ENCODE measurements at regions not wholly inside any gene's neighbourhood (a gene's known extent, or its start where the extent isn't known, plus 50 kb on each side); places are given as distances from the start of the nearest gene placed in this dataset.

DNA sequence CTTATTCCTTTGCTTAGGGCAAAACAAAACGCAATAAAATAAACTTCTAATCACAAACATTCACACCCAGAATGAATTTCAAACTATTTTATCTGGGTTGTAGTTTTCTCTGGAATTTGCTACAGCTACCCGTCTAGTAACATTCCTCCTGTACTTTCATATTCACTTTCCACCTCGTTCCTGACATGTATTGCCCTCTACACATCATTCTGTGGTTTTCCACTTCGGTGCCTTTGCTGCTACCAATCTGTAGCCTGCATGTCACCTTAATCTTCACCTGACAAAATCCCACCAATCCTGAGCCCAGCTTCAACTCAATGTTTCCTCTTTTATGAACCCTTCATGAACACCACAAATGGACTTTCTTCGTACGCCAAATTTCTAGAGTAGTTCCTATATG, 694.1 kb upstream of the C9orf72 start:
- WGBS (ENCODE audit: insufficient coverage, low coverage, low lambda C conversion rate, missing lambda C conversion rate): 54% methylated on average over 5 of the region's 6 CpGs

DNA sequence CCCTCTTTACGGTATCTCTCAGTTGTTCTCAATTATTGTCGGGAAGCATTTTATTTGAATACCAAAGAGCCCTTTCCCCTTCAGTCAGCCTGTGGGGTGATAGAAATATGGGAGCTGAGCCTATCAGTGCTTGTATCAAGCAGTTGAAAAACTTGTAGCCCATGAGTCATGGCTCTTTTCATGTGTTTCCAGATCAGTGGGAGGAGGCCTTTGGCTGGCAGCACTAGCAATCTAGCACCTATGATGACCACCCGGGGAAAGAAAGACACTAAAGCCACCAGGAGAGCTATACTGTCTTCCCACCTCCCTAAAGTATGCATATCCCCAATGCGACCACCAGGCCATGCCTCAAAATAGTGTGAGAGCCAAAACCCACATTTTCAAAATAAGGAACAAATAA, 696.9 kb upstream of the C9orf72 start:
- no peaks in the 10 kb centered on the region for H3K27me3 ChIP-seq
- intact Hi-C loops (cut with DNase I): no loop called here
- H3K27ac ChIP-seq: no peak overlapping the region
- no peaks in the 10 kb centered on the region for H3K4me1 ChIP-seq
- H3K9me3 ChIP-seq: no peaks in the 10 kb centered on the region
- no peak for DNase-seq
- no peak overlapping the region for H3K4me3 ChIP-seq
- TF ChIP-seq POLR2A (IDR thresholded peaks at IDR 0.05): no peak
- TF ChIP-seq, protein P1, sequence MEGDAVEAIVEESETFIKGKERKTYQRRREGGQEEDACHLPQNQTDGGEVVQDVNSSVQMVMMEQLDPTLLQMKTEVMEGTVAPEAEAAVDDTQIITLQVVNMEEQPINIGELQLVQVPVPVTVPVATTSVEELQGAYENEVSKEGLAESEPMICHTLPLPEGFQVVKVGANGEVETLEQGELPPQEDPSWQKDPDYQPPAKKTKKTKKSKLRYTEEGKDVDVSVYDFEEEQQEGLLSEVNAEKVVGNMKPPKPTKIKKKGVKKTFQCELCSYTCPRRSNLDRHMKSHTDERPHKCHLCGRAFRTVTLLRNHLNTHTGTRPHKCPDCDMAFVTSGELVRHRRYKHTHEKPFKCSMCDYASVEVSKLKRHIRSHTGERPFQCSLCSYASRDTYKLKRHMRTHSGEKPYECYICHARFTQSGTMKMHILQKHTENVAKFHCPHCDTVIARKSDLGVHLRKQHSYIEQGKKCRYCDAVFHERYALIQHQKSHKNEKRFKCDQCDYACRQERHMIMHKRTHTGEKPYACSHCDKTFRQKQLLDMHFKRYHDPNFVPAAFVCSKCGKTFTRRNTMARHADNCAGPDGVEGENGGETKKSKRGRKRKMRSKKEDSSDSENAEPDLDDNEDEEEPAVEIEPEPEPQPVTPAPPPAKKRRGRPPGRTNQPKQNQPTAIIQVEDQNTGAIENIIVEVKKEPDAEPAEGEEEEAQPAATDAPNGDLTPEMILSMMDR (IDR thresholded peaks at IDR 0.05): no peak
- H3K36me3 ChIP-seq: no peaks in the 10 kb centered on the region
- ATAC-seq: no peak
- WGBS (ENCODE audit: insufficient coverage, low coverage, low lambda C conversion rate, missing lambda C conversion rate): 60% methylated on average over 4 of the region's 4 CpGs

More for the DNA sequence above, 694.1 kb upstream of the C9orf72 start:
- ATAC-seq (no peak), DNase-seq (no peak)
- Histone ChIP-seq H3K27me3 (no peaks in the 10 kb centered on the region), H3K4me1 (no peaks in the 10 kb centered on the region), H3K27ac (no peak overlapping the region), H3K4me3 (no peak overlapping the region), H3K9me3 (no peaks in the 10 kb centered on the region), H3K36me3 (no peaks in the 10 kb centered on the region)
- TF ChIP-seq POLR2A (IDR thresholded peaks at IDR 0.05): no peak
- TF ChIP-seq, protein P1 (IDR thresholded peaks at IDR 0.05): no peak
- intact Hi-C loops (cut with DNase I): no loop called here

DNA sequence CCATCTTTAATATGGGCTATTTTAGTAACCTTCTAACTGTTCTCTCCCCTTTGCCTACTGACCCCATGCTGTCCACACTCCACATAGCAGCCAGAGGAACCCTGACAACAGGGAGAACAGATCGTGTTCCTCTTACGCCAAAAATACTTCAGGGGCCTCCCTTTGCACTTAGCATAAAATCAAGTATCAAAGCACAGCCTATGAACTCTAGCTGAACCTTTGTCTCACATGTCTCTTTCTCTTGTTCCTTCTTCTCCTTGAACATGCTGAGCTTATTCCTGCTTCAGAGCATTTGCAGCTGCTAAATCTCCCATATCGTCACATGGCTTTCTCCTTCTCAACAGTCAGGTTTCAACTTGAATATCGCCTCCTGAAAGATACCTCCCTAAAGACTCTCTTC, 698.8 kb upstream of the C9orf72 start:
- no peak for TF ChIP-seq POLR2A (IDR thresholded peaks at IDR 0.05)
- TF ChIP-seq, protein P1 (IDR thresholded peaks at IDR 0.05): no peak
- intact Hi-C loops (cut with DNase I): no loop called here
- H3K36me3 ChIP-seq: no peaks in the 10 kb centered on the region
- H3K27ac ChIP-seq: no peak overlapping the region
- H3K4me1 ChIP-seq: no peaks in the 10 kb centered on the region
- 48% methylated on average over 4 of the region's 4 CpGs for WGBS (ENCODE audit: insufficient coverage, low coverage, low lambda C conversion rate, missing lambda C conversion rate)
- H3K4me3 ChIP-seq: no peak overlapping the region
- no peaks in the 10 kb centered on the region for H3K9me3 ChIP-seq
- no peaks in the 10 kb centered on the region for H3K27me3 ChIP-seq
- DNase-seq: no peak
- no peak for ATAC-seq

DNA sequence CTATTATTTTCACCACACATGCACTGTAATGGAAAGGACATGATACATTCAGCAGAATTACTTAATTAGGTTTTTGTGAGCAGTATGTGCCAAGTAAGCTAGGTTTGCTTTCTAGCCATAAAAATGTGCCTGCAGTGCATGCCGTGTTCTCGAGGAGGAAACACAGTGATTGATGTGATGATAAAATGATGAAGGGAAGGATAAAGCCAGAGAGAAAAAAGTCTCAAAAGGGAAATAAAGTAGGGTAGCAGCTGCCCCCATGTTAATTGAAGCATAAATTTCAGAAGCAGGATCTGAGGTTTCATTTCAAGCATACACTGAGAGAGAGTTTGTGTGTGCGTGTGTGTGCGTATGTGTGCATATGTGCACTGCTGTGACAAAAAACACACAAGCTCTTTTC, 714.2 kb upstream of the C9orf72 start:
- Histone ChIP-seq H3K4me3 (no peak overlapping the region), H3K36me3 (no peaks in the 10 kb centered on the region), H3K27me3 (no peaks in the 10 kb centered on the region), H3K27ac (no peak overlapping the region), H3K4me1 (no peaks in the 10 kb centered on the region), H3K9me3 (no peaks in the 10 kb centered on the region)
- ATAC-seq: no peak
- TF ChIP-seq POLR2A (IDR thresholded peaks at IDR 0.05): no peak
- TF ChIP-seq, protein P1 (IDR thresholded peaks at IDR 0.05): no peak
- intact Hi-C loops (cut with DNase I): no loop called here
- DNase-seq: no peak
- WGBS (ENCODE audit: insufficient coverage, low coverage, low lambda C conversion rate, missing lambda C conversion rate): 52% methylated on average over 4 of the region's 4 CpGs

DNA sequence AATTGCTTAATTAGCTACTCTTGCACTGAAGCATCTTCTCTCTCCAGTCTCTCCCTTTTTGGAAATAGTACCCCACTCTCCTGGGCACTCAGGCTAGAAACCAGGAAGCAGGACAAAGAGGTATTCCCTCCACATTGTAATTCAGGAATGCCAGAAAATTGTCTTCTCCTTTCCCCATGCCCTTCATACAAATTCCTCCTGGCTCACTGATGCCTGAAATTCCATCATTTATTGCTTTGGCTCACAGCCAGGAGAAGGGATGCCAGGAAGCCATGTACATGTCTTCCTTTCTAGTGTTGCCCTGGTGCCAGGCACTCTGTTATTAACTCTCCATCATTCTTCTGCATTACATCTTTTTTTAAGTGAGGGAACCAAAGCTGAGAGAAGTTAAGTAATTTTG, 716.5 kb upstream of the C9orf72 start:
- H3K27me3 ChIP-seq: no peaks in the 10 kb centered on the region
- H3K9me3 ChIP-seq: no peaks in the 10 kb centered on the region
- H3K36me3 ChIP-seq: no peaks in the 10 kb centered on the region
- no peaks in the 10 kb centered on the region for H3K4me1 ChIP-seq
- no peak for TF ChIP-seq POLR2A (IDR thresholded peaks at IDR 0.05)
- TF ChIP-seq, protein P1 (IDR thresholded peaks at IDR 0.05): no peak
- H3K4me3 ChIP-seq: no peak overlapping the region
- ATAC-seq: no peak
- DNase-seq: no peak
- no peak overlapping the region for H3K27ac ChIP-seq
- intact Hi-C loops (cut with DNase I): no loop called here

Data from right lobe of liver (tissue), 6 donors.